ENCODE measurements at regions not wholly inside any gene's neighbourhood (a gene's known extent, or its start where the extent isn't known, plus 50 kb on each side); places are given as distances from the start of the nearest gene placed in this dataset.

- TF ChIP-seq EZH2 (IDR thresholded peaks at IDR 0.05; ENCODE audit: low read depth), result no peak
- TF ChIP-seq, protein P1, sequence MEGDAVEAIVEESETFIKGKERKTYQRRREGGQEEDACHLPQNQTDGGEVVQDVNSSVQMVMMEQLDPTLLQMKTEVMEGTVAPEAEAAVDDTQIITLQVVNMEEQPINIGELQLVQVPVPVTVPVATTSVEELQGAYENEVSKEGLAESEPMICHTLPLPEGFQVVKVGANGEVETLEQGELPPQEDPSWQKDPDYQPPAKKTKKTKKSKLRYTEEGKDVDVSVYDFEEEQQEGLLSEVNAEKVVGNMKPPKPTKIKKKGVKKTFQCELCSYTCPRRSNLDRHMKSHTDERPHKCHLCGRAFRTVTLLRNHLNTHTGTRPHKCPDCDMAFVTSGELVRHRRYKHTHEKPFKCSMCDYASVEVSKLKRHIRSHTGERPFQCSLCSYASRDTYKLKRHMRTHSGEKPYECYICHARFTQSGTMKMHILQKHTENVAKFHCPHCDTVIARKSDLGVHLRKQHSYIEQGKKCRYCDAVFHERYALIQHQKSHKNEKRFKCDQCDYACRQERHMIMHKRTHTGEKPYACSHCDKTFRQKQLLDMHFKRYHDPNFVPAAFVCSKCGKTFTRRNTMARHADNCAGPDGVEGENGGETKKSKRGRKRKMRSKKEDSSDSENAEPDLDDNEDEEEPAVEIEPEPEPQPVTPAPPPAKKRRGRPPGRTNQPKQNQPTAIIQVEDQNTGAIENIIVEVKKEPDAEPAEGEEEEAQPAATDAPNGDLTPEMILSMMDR (conservative IDR thresholded peaks at IDR 0.05), result no peak
Observed at GRCh38 chr9:101791533-101791932, 53.1 kb upstream of the GRIN3A start.
